ENCODE measurements at regions not wholly inside any gene's neighbourhood (a gene's known extent, or its start where the extent isn't known, plus 50 kb on each side); places are given as distances from the start of the nearest gene placed in this dataset.
"Not testable (repeated sequence)": the region's sequence is repeated elsewhere in the genome, so short reads cannot be mapped to it uniquely, and the experiment has no call there.

- H3K36me3 ChIP-seq (ENCODE audit: control insufficient read depth, insufficient read depth, low read length): no peaks in the 10 kb centered on the region
- H3K4me3 ChIP-seq (ENCODE audit: extremely low read depth, insufficient read depth, low read length, poor library complexity, severe bottlenecking): no peak overlapping the region
- 91% methylated on average over 1 of the region's 1 CpG; no CpG with 5 or more reads in 1 of the 2 experiments for WGBS, 2 experiments (ENCODE audit: insufficient coverage in 2 of 2)
- peaks cover 3% of the 10 kb centered on the region for H3K4me1 ChIP-seq (ENCODE audit: control insufficient read depth, insufficient read depth, low read length, poor library complexity, severe bottlenecking)
- H3K9me3 ChIP-seq (ENCODE audit: control insufficient read depth, low read length): no peaks in the 10 kb centered on the region
- no peak overlapping the region for H3K27ac ChIP-seq (ENCODE audit: low read depth, low read length, severe bottlenecking)
Measured at GRCh38 chr1:228650946-228651345, 84.3 kb upstream of the RHOU start.

DNA sequence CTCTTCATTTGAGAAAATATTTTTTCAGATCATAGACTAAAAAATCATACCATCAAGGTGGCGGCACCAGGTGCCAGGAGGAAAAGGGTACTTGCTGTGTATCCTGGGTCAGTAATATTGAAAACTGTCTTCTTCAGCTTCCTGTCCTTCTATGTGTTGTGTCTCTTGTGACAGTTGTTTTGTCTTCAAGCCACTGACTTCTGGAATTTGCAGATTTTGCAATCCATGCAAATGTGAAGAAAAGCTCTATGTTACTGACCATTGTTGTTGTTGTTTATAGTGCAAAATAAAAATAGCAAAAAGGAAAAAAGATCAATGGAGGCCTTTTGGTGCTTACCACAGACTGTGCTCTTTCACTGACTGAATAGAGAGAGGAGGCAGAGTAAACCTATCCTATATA is 83.2 kb upstream of the RHOU start:
- Histone ChIP-seq H3K4me3 (ENCODE audit: extremely low read depth, insufficient read depth, low read length, poor library complexity, severe bottlenecking) (no peak overlapping the region), H3K36me3 (ENCODE audit: control insufficient read depth, insufficient read depth, low read length) (no peaks in the 10 kb centered on the region), H3K9me3 (ENCODE audit: control insufficient read depth, low read length) (no peaks in the 10 kb centered on the region), H3K4me1 (ENCODE audit: control insufficient read depth, insufficient read depth, low read length, poor library complexity, severe bottlenecking) (peaks cover 3% of the 10 kb centered on the region), H3K27ac (ENCODE audit: low read depth, low read length, severe bottlenecking) (no peak overlapping the region)
- WGBS, 2 experiments (ENCODE audit: insufficient coverage in 2 of 2): no CpG with 5 or more reads among the region's 1 CpG

GRCh38 chr1:228653057-228653456 is 82.2 kb upstream of the RHOU start:
- not testable (repeated sequence) for H3K36me3 ChIP-seq (ENCODE audit: control insufficient read depth, insufficient read depth, low read length); H3K9me3 ChIP-seq (ENCODE audit: control insufficient read depth, low read length); H3K4me1 ChIP-seq (ENCODE audit: control insufficient read depth, insufficient read depth, low read length, poor library complexity, severe bottlenecking); H3K4me3 ChIP-seq (ENCODE audit: extremely low read depth, insufficient read depth, low read length, poor library complexity, severe bottlenecking); H3K27ac ChIP-seq (ENCODE audit: low read depth, low read length, severe bottlenecking)
- 86 to 91% methylated on average over 6 to 7 of the region's 7 CpGs for WGBS, 2 experiments (ENCODE audit: insufficient coverage in 2 of 2)

- WGBS, 2 experiments (ENCODE audit: insufficient coverage in 2 of 2): 60 to 83% methylated on average over 1 of the region's 1 CpG
- H3K9me3 ChIP-seq (ENCODE audit: control insufficient read depth, low read length): no peaks in the 10 kb centered on the region
- no peaks in the 10 kb centered on the region for H3K36me3 ChIP-seq (ENCODE audit: control insufficient read depth, insufficient read depth, low read length)
- H3K27ac ChIP-seq (ENCODE audit: low read depth, low read length, severe bottlenecking): no peak overlapping the region
- peaks cover 3% of the 10 kb centered on the region for H3K4me1 ChIP-seq (ENCODE audit: control insufficient read depth, insufficient read depth, low read length, poor library complexity, severe bottlenecking)
- H3K4me3 ChIP-seq (ENCODE audit: extremely low read depth, insufficient read depth, low read length, poor library complexity, severe bottlenecking): no peak overlapping the region
Measured at GRCh38 chr1:228653748-228654147, 81.5 kb upstream of the RHOU start.

DNA sequence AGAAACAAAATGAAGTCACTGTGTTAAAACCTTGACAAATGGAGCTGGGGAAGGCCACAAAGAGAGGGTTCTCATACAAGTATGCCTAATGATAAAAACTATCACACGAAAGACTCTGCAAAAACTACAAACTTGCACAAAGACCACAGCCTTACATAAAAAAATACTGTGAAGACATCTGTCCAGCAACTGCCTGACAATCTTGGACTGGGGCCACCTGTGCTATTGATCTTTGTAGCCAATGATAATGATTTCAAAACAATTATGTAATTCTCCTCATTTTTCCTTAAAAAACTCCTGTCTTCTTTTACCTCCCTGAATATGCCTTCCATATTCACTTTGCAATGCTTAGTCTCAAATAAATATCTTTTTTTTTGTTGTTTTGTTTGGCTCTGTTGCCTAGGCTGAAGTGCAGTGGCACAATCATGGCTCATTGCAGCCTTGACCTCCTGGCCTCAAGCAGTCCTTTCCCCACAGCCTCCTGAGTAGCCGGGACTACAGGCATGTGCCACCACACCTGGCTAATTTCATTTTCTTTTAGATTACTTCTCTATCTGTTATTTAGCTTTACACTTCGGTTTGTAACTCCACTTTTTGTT is 79.4 kb upstream of the RHOU start:
- H3K4me1 ChIP-seq (ENCODE audit: control insufficient read depth, insufficient read depth, low read length, poor library complexity, severe bottlenecking): no peaks in the 10 kb centered on the region
- no peak overlapping the region for H3K4me3 ChIP-seq (ENCODE audit: extremely low read depth, insufficient read depth, low read length, poor library complexity, severe bottlenecking)
- H3K27ac ChIP-seq (ENCODE audit: low read depth, low read length, severe bottlenecking): no peak overlapping the region
- H3K36me3 ChIP-seq (ENCODE audit: control insufficient read depth, insufficient read depth, low read length): no peaks in the 10 kb centered on the region
- no peaks in the 10 kb centered on the region for H3K9me3 ChIP-seq (ENCODE audit: control insufficient read depth, low read length)
- WGBS, 2 experiments (ENCODE audit: insufficient coverage in 2 of 2): 79 to 80% methylated on average over 1 of the region's 3 CpGs

GRCh38 chr1:228662007-228662689 is 73.1 kb upstream of the RHOU start:
- not testable (repeated sequence) for H3K4me1 ChIP-seq (ENCODE audit: control insufficient read depth, insufficient read depth, low read length, poor library complexity, severe bottlenecking); H3K4me3 ChIP-seq (ENCODE audit: extremely low read depth, insufficient read depth, low read length, poor library complexity, severe bottlenecking); H3K36me3 ChIP-seq (ENCODE audit: control insufficient read depth, insufficient read depth, low read length); H3K9me3 ChIP-seq (ENCODE audit: control insufficient read depth, low read length); H3K27ac ChIP-seq (ENCODE audit: low read depth, low read length, severe bottlenecking)
- WGBS, 2 experiments (ENCODE audit: insufficient coverage in 2 of 2): 80 to 100% methylated on average over 1 to 3 of the region's 5 CpGs

DNA sequence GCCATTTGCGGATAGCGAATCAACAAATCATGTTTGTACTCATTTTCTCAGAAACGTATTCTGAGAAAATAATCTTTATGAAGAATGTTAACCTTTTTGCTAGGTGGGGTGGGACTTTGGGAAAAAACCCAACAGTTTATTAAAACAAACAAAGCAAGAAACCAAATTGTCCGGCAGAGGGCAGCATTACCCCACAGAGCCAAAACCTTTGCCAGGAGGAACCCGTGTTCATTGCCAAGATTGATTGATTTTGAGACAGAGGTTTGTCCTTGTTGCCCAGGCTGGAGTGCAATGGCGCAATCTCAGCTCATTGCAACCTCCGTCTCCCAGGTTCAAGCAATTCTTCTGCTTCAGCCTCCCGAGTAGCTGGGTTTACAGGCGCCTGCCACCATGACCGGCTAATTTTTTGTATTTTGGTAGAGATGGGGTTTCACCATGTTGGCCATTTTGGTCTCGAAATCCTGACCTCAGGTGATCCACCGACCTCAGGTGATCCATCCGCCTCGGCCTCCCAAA is 70.8 kb upstream of the RHOU start:
- Histone ChIP-seq H3K9me3 (ENCODE audit: control insufficient read depth, low read length) (no peaks in the 10 kb centered on the region), H3K36me3 (ENCODE audit: control insufficient read depth, insufficient read depth, low read length) (no peaks in the 10 kb centered on the region), H3K27ac (ENCODE audit: low read depth, low read length, severe bottlenecking) (no peak overlapping the region), H3K4me3 (ENCODE audit: extremely low read depth, insufficient read depth, low read length, poor library complexity, severe bottlenecking) (no peak overlapping the region), H3K4me1 (ENCODE audit: control insufficient read depth, insufficient read depth, low read length, poor library complexity, severe bottlenecking) (no peaks in the 10 kb centered on the region)
- 56 to 67% methylated on average over 7 to 12 of the region's 14 CpGs for WGBS, 2 experiments (ENCODE audit: insufficient coverage in 2 of 2)

DNA sequence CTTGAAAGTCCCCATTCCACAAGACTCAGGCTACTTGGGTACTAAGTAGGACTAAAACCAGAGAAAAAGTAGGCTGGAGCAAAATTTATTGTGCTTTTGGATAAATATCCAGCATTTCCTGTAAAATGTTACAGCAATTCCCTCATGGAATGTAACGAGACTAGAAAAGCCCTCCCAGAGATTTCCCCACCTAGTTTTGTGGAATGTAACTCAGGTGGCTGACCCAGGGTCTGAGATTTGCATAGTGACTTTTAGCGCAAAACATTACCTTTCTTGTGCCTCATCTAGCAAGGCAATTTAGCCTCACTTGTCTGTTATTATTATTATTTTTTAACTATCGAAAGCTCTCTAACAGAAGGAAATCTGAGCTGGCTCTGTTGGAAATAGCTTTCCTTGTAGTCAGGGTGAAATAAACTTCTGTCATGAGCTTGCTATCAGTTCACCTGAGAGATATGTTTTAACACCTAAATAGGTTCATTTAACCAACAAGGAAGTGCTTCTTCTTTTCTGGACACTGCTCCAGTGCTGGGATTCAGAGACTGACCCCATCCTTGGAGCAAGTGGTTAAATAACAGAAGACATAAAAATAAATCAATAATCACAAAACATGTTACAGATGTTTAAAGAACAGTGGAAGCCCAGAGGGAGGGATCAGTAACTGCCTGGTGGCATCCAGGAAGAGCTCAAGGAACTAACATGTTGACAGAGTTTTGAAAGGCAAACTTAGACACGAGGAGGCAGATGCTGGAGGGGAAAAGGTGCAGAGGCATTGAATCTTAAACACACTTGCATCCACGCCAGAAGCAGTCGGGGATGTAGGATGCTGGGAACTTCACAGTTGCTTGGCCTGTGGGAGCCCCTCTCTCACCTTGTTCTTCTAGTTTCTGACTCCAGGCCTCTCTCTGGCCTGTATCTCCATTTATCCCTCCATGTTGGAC is 68.3 kb upstream of the RHOU start:
- no peaks in the 10 kb centered on the region for H3K4me1 ChIP-seq (ENCODE audit: control insufficient read depth, insufficient read depth, low read length, poor library complexity, severe bottlenecking)
- H3K36me3 ChIP-seq (ENCODE audit: control insufficient read depth, insufficient read depth, low read length): no peaks in the 10 kb centered on the region
- no peaks in the 10 kb centered on the region for H3K9me3 ChIP-seq (ENCODE audit: control insufficient read depth, low read length)
- 79 to 91% methylated on average over 3 to 4 of the region's 6 CpGs for WGBS, 2 experiments (ENCODE audit: insufficient coverage in 2 of 2)
- H3K4me3 ChIP-seq (ENCODE audit: extremely low read depth, insufficient read depth, low read length, poor library complexity, severe bottlenecking): no peak overlapping the region
- no peak overlapping the region for H3K27ac ChIP-seq (ENCODE audit: low read depth, low read length, severe bottlenecking)

- H3K4me3 ChIP-seq (ENCODE audit: extremely low read depth, insufficient read depth, low read length, poor library complexity, severe bottlenecking): no peak overlapping the region
- H3K27ac ChIP-seq (ENCODE audit: low read depth, low read length, severe bottlenecking): no peak overlapping the region
- no peaks in the 10 kb centered on the region for H3K36me3 ChIP-seq (ENCODE audit: control insufficient read depth, insufficient read depth, low read length)
- no peaks in the 10 kb centered on the region for H3K9me3 ChIP-seq (ENCODE audit: control insufficient read depth, low read length)
- no peaks in the 10 kb centered on the region for H3K4me1 ChIP-seq (ENCODE audit: control insufficient read depth, insufficient read depth, low read length, poor library complexity, severe bottlenecking)
- WGBS, 2 experiments (ENCODE audit: insufficient coverage in 2 of 2): 83 to 96% methylated on average over 3 to 4 of the region's 5 CpGs
Measured at GRCh38 chr1:228668553-228669241, 66.6 kb upstream of the RHOU start.

DNA sequence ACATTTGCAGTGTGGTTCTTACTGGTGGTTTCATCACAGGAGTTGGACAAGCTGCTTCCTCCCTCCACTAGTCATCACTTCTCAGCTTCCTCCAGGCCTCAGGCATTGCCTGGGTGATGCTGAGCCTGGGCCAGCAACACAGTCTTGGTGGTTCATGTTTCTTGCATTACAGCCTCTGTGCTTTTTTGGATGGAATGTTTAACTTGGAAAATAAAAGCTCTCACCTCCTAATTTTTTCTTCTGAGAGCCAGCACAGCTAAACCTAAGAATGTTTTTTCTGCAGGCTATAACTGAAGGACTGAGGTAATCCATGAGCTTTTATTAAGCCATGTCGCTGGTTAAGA is 66.1 kb upstream of the RHOU start:
- no peak overlapping the region for H3K27ac ChIP-seq (ENCODE audit: low read depth, low read length, severe bottlenecking)
- no peak overlapping the region for H3K4me3 ChIP-seq (ENCODE audit: extremely low read depth, insufficient read depth, low read length, poor library complexity, severe bottlenecking)

More for the DNA sequence above, 66.1 kb upstream of the RHOU start:
- no peaks in the 10 kb centered on the region for H3K9me3 ChIP-seq (ENCODE audit: control insufficient read depth, low read length)
- no peaks in the 10 kb centered on the region for H3K36me3 ChIP-seq (ENCODE audit: control insufficient read depth, insufficient read depth, low read length)
- no peaks in the 10 kb centered on the region for H3K4me1 ChIP-seq (ENCODE audit: control insufficient read depth, insufficient read depth, low read length, poor library complexity, severe bottlenecking)
- 100% methylated on average over 1 of the region's 1 CpG; no CpG with 5 or more reads in 1 of the 2 experiments for WGBS, 2 experiments (ENCODE audit: insufficient coverage in 2 of 2)

All from mesodermal cell (in vitro differentiated cells).